ENCODE measurements at regions not wholly inside any gene's neighbourhood (a gene's known extent, or its start where the extent isn't known, plus 50 kb on each side); places are given as distances from the start of the nearest gene placed in this dataset.

DNA sequence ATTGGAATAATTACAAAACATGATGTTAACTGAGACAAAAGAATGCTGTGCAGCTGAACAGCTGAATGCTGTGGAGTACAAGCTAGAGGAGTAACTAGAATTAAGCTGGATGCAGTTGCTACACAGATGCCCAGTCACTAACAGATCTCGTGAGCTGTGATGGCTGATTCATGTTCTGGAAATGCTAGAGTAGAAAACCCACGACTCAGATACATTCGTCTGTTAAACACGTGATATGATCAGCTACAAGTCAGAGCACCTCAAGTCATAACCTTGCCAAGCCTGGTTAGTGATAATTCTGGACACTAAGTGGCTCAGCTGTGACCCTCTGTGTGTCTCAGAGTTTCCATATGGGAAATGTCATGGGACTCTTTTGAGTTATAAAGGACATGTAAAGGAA is 89.7 kb upstream of the ESRRG start:
- TF ChIP-seq POLR2A (IDR thresholded peaks at IDR 0.05) (no peak), CTCF (IDR thresholded peaks at IDR 0.05) (no peak)
